ENCODE measurements at regions not wholly inside any gene's neighbourhood (a gene's known extent, or its start where the extent isn't known, plus 50 kb on each side); places are given as distances from the start of the nearest gene placed in this dataset.

- no peak for TF ChIP-seq CTCF (IDR thresholded peaks at IDR 0.05)
- TF ChIP-seq POLR2AphosphoS5 (IDR thresholded peaks at IDR 0.05; ENCODE audit: low read depth, low read length), result no peak
Observed at GRCh38 chr6:113526553-113526952, 330.6 kb upstream of the MARCKS start.
